Daoy (cell line): ENCODE measurements at regions not wholly inside any gene's neighbourhood (a gene's known extent, or its start where the extent isn't known, plus 50 kb on each side); places are given as distances from the start of the nearest gene placed in this dataset.
"Not testable (repeated sequence)": the region's sequence is repeated elsewhere in the genome, so short reads cannot be mapped to it uniquely, and the experiment has no call there.

Experiments
- DNase-seq: peaks from one replicate; pipeline ENCODE4 v3.0.0-alpha.2; 2015; ENCODE audit warnings: low read depth

GRCh38 chr11:45386972-45387371 is 100.8 kb upstream of the SYT13 start:
- DNase-seq: no peak

GRCh38 chr11:45385844-45386243 is 99.7 kb upstream of the SYT13 start:
- no peak for DNase-seq

GRCh38 chr11:45385423-45385822 is 99.3 kb upstream of the SYT13 start:
- no peak for DNase-seq

GRCh38 chr11:45384711-45385241 is 98.6 kb upstream of the SYT13 start:
- no peak for DNase-seq

- DNase-seq: no peak
These were observed 97.9 kb upstream of the SYT13 start for GRCh38 chr11:45384016-45384415.

GRCh38 chr11:45383224-45383623 is 97.1 kb upstream of the SYT13 start:
- peak; percentile 74 for DNase-seq

- no peak for DNase-seq
These were observed 96.2 kb upstream of the SYT13 start for GRCh38 chr11:45382133-45382878.

GRCh38 chr11:45379162-45379863 is 93.2 kb upstream of the SYT13 start:
- no peak for DNase-seq

GRCh38 chr11:45378516-45378915 is 92.4 kb upstream of the SYT13 start:
- DNase-seq: no peak

- no peak for DNase-seq
These were observed 88.5 kb upstream of the SYT13 start for GRCh38 chr11:45374653-45375059.

GRCh38 chr11:45374130-45374529 is 88.0 kb upstream of the SYT13 start:
- no peak for DNase-seq

GRCh38 chr11:45373506-45374035 is 87.4 kb upstream of the SYT13 start:
- DNase-seq: no peak

- DNase-seq: not testable (repeated sequence)
These were observed 86.3 kb upstream of the SYT13 start for GRCh38 chr11:45372414-45372813.

- DNase-seq: peak; percentile 66
These were observed 85.3 kb upstream of the SYT13 start for GRCh38 chr11:45371251-45372115.

- no peak for DNase-seq
These were observed 83.2 kb upstream of the SYT13 start for GRCh38 chr11:45369313-45369712.

- no peak for DNase-seq
These were observed 82.6 kb upstream of the SYT13 start for GRCh38 chr11:45368697-45369096.

GRCh38 chr11:45366619-45367190 is 80.6 kb upstream of the SYT13 start:
- no peak for DNase-seq

GRCh38 chr11:45365961-45366618 is 79.9 kb upstream of the SYT13 start:
- DNase-seq: no peak

- no peak for DNase-seq
These were observed 76.5 kb upstream of the SYT13 start for GRCh38 chr11:45362636-45363035.

GRCh38 chr11:45361551-45361950 is 75.4 kb upstream of the SYT13 start:
- DNase-seq: no peak

- DNase-seq: no peak
These were observed 69.5 kb upstream of the SYT13 start for GRCh38 chr11:45355706-45356041.
